ENCODE measurements at regions not wholly inside any gene's neighbourhood (a gene's known extent, or its start where the extent isn't known, plus 50 kb on each side); places are given as distances from the start of the nearest gene placed in this dataset.

DNA sequence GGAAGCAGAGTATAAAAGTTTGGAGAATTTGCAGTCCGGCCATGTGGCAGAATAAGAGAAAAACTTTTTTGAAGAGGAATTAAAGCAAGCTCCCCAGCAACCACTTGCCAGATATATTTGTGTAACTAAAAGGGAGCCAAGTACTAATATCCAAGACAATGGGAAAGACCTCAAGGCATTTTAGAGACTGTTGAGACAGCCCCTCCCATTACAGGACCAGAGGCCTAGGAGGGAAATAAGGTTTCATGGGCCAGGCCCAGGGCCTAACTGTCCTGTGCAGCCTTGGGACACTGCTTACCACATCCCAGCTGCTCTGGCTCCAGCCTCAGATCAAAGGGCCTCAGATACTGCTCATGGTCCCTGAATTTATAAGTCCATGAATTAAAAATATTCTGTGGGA, 659.4 kb downstream of the PCDH19 start:
- no peaks in the 10 kb centered on the region for H3K27me3 ChIP-seq
- 81 to 90% methylated on average over 1 of the region's 1 CpG for WGBS, 2 donors
- H3K4me3 ChIP-seq = no peak overlapping the region
- no peak overlapping the region for H3K27ac ChIP-seq
- ATAC-seq (ENCODE audit: low FRiP score in 2 of 2) (no peak), DNase-seq (no peak)
- no peaks in the 10 kb centered on the region for H3K36me3 ChIP-seq
- no peaks in the 10 kb centered on the region for H3K4me1 ChIP-seq
- H3K9me3 ChIP-seq = no peaks in the 10 kb centered on the region
- TF ChIP-seq POLR2A (IDR thresholded peaks at IDR 0.05) (no peak), POLR2AphosphoS5 (IDR thresholded peaks at IDR 0.05) (no peak), EP300 (IDR thresholded peaks at IDR 0.05) (no peak)
- TF ChIP-seq, protein P1, sequence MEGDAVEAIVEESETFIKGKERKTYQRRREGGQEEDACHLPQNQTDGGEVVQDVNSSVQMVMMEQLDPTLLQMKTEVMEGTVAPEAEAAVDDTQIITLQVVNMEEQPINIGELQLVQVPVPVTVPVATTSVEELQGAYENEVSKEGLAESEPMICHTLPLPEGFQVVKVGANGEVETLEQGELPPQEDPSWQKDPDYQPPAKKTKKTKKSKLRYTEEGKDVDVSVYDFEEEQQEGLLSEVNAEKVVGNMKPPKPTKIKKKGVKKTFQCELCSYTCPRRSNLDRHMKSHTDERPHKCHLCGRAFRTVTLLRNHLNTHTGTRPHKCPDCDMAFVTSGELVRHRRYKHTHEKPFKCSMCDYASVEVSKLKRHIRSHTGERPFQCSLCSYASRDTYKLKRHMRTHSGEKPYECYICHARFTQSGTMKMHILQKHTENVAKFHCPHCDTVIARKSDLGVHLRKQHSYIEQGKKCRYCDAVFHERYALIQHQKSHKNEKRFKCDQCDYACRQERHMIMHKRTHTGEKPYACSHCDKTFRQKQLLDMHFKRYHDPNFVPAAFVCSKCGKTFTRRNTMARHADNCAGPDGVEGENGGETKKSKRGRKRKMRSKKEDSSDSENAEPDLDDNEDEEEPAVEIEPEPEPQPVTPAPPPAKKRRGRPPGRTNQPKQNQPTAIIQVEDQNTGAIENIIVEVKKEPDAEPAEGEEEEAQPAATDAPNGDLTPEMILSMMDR (IDR thresholded peaks at IDR 0.05) = no peak

- Histone ChIP-seq H3K27ac (no peak overlapping the region), H3K4me3 (no peak overlapping the region), H3K9me3 (peaks cover 0 to 3% (median 0%) of the 10 kb centered on the region in 4 donors), H3K27me3 (no peaks in the 10 kb centered on the region), H3K4me1 (no peaks in the 10 kb centered on the region), H3K36me3 (no peaks in the 10 kb centered on the region)
- TF ChIP-seq, protein P1 (IDR thresholded peaks at IDR 0.05) = no peak
- TF ChIP-seq EP300 (IDR thresholded peaks at IDR 0.05) (no peak), POLR2AphosphoS5 (IDR thresholded peaks at IDR 0.05) (no peak), POLR2A (IDR thresholded peaks at IDR 0.05) (no peak)
- DNase-seq (no peak), ATAC-seq (ENCODE audit: low FRiP score in 2 of 2) (no peak)
- 65% methylated on average over 3 of the region's 3 CpGs; no CpG with 5 or more reads in 1 of the 2 donors for whole genome bisulfite sequencing, 2 donors
Measured at GRCh38 chrX:99722094-99722493, 688.0 kb downstream of the PCDH19 start.

DNA sequence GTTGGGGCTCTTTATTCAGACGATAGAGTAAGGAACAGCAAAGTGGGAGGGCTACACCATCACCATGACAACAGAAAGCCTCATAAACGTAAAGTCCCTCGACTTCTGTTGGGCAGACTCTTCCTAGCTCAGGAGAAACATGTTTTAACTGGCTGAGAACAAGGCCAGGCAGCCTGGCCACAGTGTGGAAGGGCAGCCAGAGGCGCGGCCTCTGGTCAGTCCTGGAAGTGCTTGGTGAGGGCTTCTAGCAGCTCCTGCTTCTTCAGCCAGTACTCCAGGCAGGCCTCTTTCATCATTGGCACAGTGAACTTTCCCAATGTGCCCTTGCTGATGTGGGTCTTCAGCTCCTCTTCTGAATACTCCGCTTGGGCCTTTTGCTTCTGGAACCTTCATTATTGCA, 690.9 kb downstream of the PCDH19 start:
- no peaks in the 10 kb centered on the region for H3K27me3 ChIP-seq
- no peak for TF ChIP-seq EP300 (IDR thresholded peaks at IDR 0.05)
- no peak overlapping the region for H3K4me3 ChIP-seq
- WGBS, 2 donors = 60 to 77% methylated on average over 4 to 6 of the region's 6 CpGs
- no peak for ATAC-seq (ENCODE audit: low FRiP score in 2 of 2)
- no peak for DNase-seq
- no peaks in the 10 kb centered on the region for H3K36me3 ChIP-seq
- H3K4me1 ChIP-seq = no peaks in the 10 kb centered on the region
- H3K9me3 ChIP-seq = peaks cover 0 to 3% (median 0%) of the 10 kb centered on the region in 4 donors
- no peak overlapping the region for H3K27ac ChIP-seq

DNA sequence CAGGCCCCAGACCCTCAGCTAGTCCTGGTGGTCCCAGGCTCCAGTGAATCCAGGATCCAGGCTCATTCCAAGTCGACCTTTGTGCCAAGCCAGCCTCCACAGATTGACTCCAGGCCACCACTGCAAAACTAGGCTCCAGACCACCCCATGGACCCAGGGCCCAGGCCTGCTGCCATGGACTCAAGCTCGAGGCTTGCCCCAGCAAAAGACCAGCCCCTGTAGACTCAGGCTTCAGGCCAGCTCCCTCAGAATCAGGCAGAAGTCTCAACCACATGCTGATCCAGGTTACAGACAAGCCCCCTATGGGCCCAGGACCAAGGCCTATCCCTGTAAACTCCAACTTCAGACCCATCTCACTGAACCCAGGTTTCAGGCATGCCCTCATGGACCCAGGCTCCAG, 692.4 kb downstream of the PCDH19 start:
- Histone ChIP-seq H3K4me1 (no peaks in the 10 kb centered on the region), H3K27me3 (no peaks in the 10 kb centered on the region), H3K4me3 (no peak overlapping the region), H3K36me3 (no peaks in the 10 kb centered on the region), H3K27ac (no peak overlapping the region), H3K9me3 (peaks cover 0 to 3% (median 0%) of the 10 kb centered on the region in 4 donors)
- ATAC-seq (ENCODE audit: low FRiP score in 2 of 2) = peak in 1 of 2 donors; percentile 9
- no peak for DNase-seq
- TF ChIP-seq POLR2AphosphoS5 (IDR thresholded peaks at IDR 0.05) (no peak), EP300 (IDR thresholded peaks at IDR 0.05) (no peak), POLR2A (IDR thresholded peaks at IDR 0.05) (no peak)
- TF ChIP-seq, protein P1 (IDR thresholded peaks at IDR 0.05) = no peak
- 14% methylated on average over 1 of the region's 2 CpGs; no CpG with 5 or more reads in 1 of the 2 donors for WGBS, 2 donors

DNA sequence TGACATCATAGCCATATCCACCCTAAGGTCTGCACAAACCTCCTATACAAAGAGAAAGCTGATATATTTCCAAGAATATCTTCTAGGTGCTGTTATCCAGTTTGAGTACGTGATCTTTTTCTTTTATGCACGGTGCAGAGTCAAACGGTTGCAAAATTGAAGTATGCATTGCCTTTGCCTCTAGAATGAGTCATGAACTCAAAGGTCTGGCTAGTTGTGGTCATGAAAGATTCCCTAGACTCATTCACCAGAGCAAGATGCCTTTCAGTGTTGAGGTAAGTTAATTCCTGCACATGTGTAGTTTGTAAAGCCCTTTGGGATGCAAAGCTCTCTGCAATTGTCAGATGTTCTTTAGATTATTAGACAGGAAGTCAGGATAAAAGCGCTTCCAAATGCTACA, 704.4 kb downstream of the PCDH19 start:
- Histone ChIP-seq H3K4me1 (no peaks in the 10 kb centered on the region), H3K4me3 (no peak overlapping the region), H3K27me3 (no peaks in the 10 kb centered on the region), H3K36me3 (no peaks in the 10 kb centered on the region), H3K9me3 (no peaks in the 10 kb centered on the region), H3K27ac (no peak overlapping the region)
- no peak for DNase-seq
- TF ChIP-seq, protein P1 (IDR thresholded peaks at IDR 0.05) = no peak
- TF ChIP-seq EP300 (IDR thresholded peaks at IDR 0.05) (no peak), POLR2A (IDR thresholded peaks at IDR 0.05) (no peak), POLR2AphosphoS5 (IDR thresholded peaks at IDR 0.05) (no peak)
- 69 to 72% methylated on average over 4 of the region's 4 CpGs for WGBS, 2 donors
- no peak for ATAC-seq (ENCODE audit: low FRiP score in 2 of 2)
